ENCODE measurements at regions not wholly inside any gene's neighbourhood (a gene's known extent, or its start where the extent isn't known, plus 50 kb on each side); places are given as distances from the start of the nearest gene placed in this dataset.

DNA sequence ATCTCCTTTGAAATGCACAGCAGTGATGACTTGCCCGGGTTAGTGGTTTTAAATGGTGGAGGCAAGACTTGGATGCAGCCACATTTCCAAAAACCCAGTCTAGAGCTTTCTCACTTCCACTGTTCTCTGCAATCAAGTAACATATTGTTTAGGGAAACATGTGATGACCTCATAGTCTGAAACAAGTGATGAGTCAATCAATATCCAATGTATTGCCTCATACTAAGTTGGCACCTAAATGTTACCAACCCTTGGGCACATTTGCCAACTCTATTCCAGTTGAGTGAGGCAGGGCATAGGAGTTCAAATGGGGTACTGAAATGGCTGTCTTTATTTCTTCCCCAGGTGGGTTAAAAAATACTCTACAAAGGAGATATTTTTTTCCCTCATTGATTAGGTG lies 1105.4 kb downstream of the VRK1 start:
- TF ChIP-seq, protein P1, sequence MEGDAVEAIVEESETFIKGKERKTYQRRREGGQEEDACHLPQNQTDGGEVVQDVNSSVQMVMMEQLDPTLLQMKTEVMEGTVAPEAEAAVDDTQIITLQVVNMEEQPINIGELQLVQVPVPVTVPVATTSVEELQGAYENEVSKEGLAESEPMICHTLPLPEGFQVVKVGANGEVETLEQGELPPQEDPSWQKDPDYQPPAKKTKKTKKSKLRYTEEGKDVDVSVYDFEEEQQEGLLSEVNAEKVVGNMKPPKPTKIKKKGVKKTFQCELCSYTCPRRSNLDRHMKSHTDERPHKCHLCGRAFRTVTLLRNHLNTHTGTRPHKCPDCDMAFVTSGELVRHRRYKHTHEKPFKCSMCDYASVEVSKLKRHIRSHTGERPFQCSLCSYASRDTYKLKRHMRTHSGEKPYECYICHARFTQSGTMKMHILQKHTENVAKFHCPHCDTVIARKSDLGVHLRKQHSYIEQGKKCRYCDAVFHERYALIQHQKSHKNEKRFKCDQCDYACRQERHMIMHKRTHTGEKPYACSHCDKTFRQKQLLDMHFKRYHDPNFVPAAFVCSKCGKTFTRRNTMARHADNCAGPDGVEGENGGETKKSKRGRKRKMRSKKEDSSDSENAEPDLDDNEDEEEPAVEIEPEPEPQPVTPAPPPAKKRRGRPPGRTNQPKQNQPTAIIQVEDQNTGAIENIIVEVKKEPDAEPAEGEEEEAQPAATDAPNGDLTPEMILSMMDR (conservative IDR thresholded peaks at IDR 0.05), result no peak
- no peak for TF ChIP-seq ZFX (IDR thresholded peaks at IDR 0.05)
